Upper lobe of left lung (tissue), 4 donors: ENCODE measurements at regions not wholly inside any gene's neighbourhood (a gene's known extent, or its start where the extent isn't known, plus 50 kb on each side); places are given as distances from the start of the nearest gene placed in this dataset.
"Not testable (repeated sequence)": the region's sequence is repeated elsewhere in the genome, so short reads cannot be mapped to it uniquely, and the experiment has no call there.

Experiments used
- POLR2AphosphoS5 ChIP-seq, 2 donors: sonication (generic); formaldehyde crosslinking; IDR thresholded peaks; one replicate each; pipeline ENCODE4 v1.5.1; 2017; ENCODE audit warnings: antibody characterized with exemption in 2 of 2
- TF ChIP-seq, protein P1 (sequence below), 6 experiments: fragments of 450-650 bp in 4 of 6; fragments of 200-600 bp in 2 of 6; sonication (generic) in 2 of 6; IDR thresholded peaks; one replicate each; pipeline ENCODE4 v1.5.1; 2016 to 2019; ENCODE audit warnings: antibody characterized with exemption in 6 of 6

DNA sequence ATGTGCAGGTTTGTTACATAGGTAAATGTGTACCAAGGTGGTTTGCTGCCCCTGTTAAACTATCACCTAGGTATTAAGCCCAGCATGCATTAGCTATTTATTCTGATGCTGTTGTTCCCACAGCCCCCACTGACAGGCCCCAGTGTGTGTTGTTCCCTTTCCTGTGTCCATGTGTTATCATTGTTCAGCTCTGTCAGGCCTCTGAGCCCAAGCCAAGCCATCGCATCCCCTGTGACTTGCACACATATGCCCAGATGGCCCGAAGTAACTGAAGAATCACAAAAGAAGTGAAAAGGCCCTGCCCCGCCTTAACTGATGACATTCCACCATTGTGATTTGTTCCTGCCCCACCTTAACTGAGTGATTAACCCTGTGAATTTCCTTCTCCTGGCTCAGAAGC is 757.5 kb downstream of the NR2F1-AS1 start:
- TF ChIP-seq, protein P1, sequence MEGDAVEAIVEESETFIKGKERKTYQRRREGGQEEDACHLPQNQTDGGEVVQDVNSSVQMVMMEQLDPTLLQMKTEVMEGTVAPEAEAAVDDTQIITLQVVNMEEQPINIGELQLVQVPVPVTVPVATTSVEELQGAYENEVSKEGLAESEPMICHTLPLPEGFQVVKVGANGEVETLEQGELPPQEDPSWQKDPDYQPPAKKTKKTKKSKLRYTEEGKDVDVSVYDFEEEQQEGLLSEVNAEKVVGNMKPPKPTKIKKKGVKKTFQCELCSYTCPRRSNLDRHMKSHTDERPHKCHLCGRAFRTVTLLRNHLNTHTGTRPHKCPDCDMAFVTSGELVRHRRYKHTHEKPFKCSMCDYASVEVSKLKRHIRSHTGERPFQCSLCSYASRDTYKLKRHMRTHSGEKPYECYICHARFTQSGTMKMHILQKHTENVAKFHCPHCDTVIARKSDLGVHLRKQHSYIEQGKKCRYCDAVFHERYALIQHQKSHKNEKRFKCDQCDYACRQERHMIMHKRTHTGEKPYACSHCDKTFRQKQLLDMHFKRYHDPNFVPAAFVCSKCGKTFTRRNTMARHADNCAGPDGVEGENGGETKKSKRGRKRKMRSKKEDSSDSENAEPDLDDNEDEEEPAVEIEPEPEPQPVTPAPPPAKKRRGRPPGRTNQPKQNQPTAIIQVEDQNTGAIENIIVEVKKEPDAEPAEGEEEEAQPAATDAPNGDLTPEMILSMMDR (IDR thresholded peaks at IDR 0.05), result not testable (repeated sequence)
- TF ChIP-seq POLR2AphosphoS5 (IDR thresholded peaks at IDR 0.05), result not testable (repeated sequence)
